Sigmoid colon (tissue), 6 donors: ENCODE measurements at regions not wholly inside any gene's neighbourhood (a gene's known extent, or its start where the extent isn't known, plus 50 kb on each side); places are given as distances from the start of the nearest gene placed in this dataset.

Source experiments
- DNase-seq: peaks from one replicate; pipeline ENCODE4 v3.0.0-alpha.2; 2019
- H3K27ac ChIP-seq, 4 donors: fragments of 200-600 bp; sonication (generic); one replicate each; pipeline ENCODE4 v1.5.1; 2016 to 2019; ENCODE audit warnings: mild to moderate bottlenecking in 1 of 4
- H3K27me3 ChIP-seq, 3 donors: fragments of 200-600 bp; sonication (generic); one replicate each; pipeline ENCODE4 v1.5.1; 2019; ENCODE audit warnings: mild to moderate bottlenecking in 1 of 3
- H3K36me3 ChIP-seq, 4 donors: fragments of 200-600 bp; sonication (generic); one replicate each; pipeline ENCODE4 v1.5.1; 2016 to 2019
- H3K4me1 ChIP-seq, 4 donors: fragments of 200-600 bp; sonication (generic); one replicate each; pipeline ENCODE4 v1.5.1; 2017 to 2019
- H3K4me3 ChIP-seq, 4 donors: fragments of 200-600 bp; sonication (generic); one replicate each; pipeline ENCODE4 v1.5.1; 2017 to 2019; ENCODE audit warnings: mild to moderate bottlenecking in 2 of 4, moderate library complexity in 1 of 4
- H3K9me3 ChIP-seq, 4 donors: fragments of 200-600 bp in 3 of 4; sonication (generic) in 3 of 4; one replicate each; pipeline versions ENCODE4 v1.5.1 to v1.6.1; 2013 to 2019
- EP300 ChIP-seq, 4 donors: sonication (generic); formaldehyde crosslinking; IDR thresholded peaks; one replicate each; pipeline ENCODE4 v1.6.1; 2017; ENCODE audit warnings: antibody characterized with exemption in 4 of 4
- POLR2A ChIP-seq, 2 donors: fragments of 450-650 bp; IDR thresholded peaks; one replicate each; pipeline ENCODE4 v1.6.1; 2016; ENCODE audit warnings: antibody characterized with exemption in 2 of 2, mild to moderate bottlenecking in 2 of 2, moderate library complexity in 2 of 2
- POLR2AphosphoS5 ChIP-seq, 4 donors: sonication (generic); formaldehyde crosslinking; IDR thresholded peaks; one replicate each; pipeline ENCODE4 v1.6.1; 2017; ENCODE audit warnings: antibody characterized with exemption in 4 of 4
- WGBS, 2 donors: extraction: QIAGEN DNeasy Blood & Tissue Kit; methylation state at CpG; one replicate each; pipeline ENCODE4 v1.1.7; 2013; 5-methylcytosine and 5-hydroxymethylcytosine counted together
- intact Hi-C: fragments of 100-400 bp; cut with DNase I; formaldehyde crosslinking; loops from one replicate; pipeline ENCODE4 v1.15.1; 2023
- TF ChIP-seq, protein P1 (sequence below), 4 experiments: fragments of 450-650 bp in 3 of 4; fragments of 200-600 bp in 1 of 4; IDR thresholded peaks; one replicate each; pipeline ENCODE4 v1.5.1; 2016 to 2019; ENCODE audit warnings: antibody characterized with exemption in 4 of 4, mild to moderate bottlenecking in 3 of 4, moderate library complexity in 2 of 4
- donor health status: healthy with polysubstance abuse.
- donor health status: healthy.

DNA sequence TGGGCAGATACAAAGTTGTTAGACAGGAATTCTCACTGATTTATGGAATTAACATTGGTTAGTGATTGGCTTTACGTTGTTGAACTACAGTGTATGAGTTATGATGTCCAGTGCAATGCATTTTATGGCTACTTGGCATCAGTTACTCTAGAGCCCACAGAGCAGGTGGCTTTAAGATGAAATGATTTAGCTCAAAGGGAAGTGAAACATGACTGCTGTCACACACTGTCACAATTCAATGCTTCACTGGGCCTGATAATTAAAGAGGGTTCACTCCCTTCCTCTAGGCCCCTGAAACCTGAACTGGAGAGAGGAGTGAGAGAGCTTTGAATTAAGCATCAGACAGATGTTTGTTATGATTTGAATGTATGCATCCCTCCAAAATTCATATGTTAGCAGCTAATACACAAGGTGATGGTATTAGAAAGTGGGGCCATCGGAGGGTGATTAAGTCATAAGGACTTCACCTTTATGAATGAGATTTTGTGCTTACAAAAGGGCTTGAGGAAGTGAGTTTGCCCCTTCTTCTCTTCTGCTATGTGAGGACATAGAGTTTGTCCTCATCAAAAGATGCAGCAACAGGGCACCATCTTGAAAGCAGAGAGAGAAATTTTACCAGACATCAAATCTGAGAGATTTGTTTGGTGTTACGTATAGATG lies 175.8 kb upstream of the GRIN2B start:
- WGBS, 2 donors: 67 to 72% methylated on average over 3 of the region's 3 CpGs
- Histone ChIP-seq H3K27me3 (no peaks in the 10 kb centered on the region), H3K4me1 (no peaks in the 10 kb centered on the region), H3K9me3 (no peaks in the 10 kb centered on the region), H3K27ac (no peak overlapping the region), H3K36me3 (no peaks in the 10 kb centered on the region), H3K4me3 (no peak overlapping the region)
- TF ChIP-seq POLR2AphosphoS5 (IDR thresholded peaks at IDR 0.05) (no peak), POLR2A (IDR thresholded peaks at IDR 0.05) (no peak), EP300 (IDR thresholded peaks at IDR 0.05) (no peak)
- TF ChIP-seq, protein P1, sequence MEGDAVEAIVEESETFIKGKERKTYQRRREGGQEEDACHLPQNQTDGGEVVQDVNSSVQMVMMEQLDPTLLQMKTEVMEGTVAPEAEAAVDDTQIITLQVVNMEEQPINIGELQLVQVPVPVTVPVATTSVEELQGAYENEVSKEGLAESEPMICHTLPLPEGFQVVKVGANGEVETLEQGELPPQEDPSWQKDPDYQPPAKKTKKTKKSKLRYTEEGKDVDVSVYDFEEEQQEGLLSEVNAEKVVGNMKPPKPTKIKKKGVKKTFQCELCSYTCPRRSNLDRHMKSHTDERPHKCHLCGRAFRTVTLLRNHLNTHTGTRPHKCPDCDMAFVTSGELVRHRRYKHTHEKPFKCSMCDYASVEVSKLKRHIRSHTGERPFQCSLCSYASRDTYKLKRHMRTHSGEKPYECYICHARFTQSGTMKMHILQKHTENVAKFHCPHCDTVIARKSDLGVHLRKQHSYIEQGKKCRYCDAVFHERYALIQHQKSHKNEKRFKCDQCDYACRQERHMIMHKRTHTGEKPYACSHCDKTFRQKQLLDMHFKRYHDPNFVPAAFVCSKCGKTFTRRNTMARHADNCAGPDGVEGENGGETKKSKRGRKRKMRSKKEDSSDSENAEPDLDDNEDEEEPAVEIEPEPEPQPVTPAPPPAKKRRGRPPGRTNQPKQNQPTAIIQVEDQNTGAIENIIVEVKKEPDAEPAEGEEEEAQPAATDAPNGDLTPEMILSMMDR (IDR thresholded peaks at IDR 0.05): no peak
- intact Hi-C loops: no loop called here
- DNase-seq: no peak

DNA sequence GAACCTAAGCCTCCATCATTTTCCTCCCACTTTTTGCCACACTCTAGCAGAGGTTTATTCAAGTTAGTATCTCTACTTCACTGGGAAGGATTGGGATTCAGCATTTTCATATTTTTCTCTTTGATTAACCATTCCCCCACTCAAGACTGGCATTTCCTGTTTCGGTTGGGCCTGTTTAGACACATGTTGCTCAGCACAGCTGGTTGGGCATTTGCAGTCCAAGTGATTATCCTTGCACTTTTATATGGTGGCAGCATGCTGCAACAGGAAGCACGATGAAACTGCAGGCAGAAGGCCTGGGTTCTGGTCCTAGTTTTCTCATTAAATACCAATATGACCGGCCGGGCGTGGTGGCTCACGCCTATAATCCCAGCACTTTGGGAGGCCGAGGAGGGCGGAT lies 182.9 kb upstream of the GRIN2B start:
- Histone ChIP-seq H3K27me3 (no peaks in the 10 kb centered on the region), H3K27ac (no peak overlapping the region), H3K4me3 (no peak overlapping the region), H3K9me3 (no peaks in the 10 kb centered on the region), H3K4me1 (no peaks in the 10 kb centered on the region), H3K36me3 (no peaks in the 10 kb centered on the region)
- 90 to 94% methylated on average over 8 of the region's 8 CpGs for WGBS, 2 donors
- TF ChIP-seq POLR2AphosphoS5 (IDR thresholded peaks at IDR 0.05) (no peak), POLR2A (IDR thresholded peaks at IDR 0.05) (no peak), EP300 (IDR thresholded peaks at IDR 0.05) (no peak)
- TF ChIP-seq, protein P1 (IDR thresholded peaks at IDR 0.05): no peak
- intact Hi-C loops: no loop called here
- no peak for DNase-seq

DNA sequence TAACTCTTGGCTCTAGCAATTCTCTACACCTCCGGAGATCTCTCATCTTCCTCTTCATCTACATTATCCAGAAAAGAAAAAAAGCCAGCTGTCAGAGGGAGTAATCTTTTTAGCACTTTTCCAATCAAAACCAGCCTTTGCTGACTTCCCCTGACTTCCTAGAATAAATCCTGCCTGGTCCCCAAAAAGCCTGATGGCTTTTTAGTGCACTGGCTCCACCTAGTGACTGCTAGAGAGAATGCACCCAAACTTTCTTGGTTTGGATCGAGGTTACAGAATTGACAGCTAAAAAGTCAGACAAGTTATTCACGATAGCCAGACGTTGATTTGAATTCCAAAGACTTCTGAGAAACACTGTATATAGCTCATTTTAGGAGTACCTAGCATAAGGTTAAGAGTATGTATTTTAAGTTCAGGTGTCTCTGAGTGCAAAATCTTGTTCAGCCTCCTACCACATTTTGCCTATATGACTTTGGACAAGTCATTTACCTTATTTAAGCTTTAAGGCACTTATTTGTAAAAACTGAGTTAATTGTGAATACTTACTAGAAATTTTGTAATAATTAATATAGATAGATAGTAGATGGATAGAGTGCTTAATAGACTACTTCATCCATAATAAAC lies 185.7 kb upstream of the GRIN2B start:
- no peak overlapping the region for H3K4me3 ChIP-seq
- DNase-seq: no peak
- no peaks in the 10 kb centered on the region for H3K9me3 ChIP-seq
- no peaks in the 10 kb centered on the region for H3K4me1 ChIP-seq
- WGBS, 2 donors: 3 to 6% methylated on average over 4 of the region's 4 CpGs
- H3K36me3 ChIP-seq: no peaks in the 10 kb centered on the region
- intact Hi-C loops: loop anchor here (1.0 to 5.0 kb wide), 3 partner anchors 303 to 888 kb away; no protein-coding TSS in a partner anchor
- TF ChIP-seq, protein P1 (IDR thresholded peaks at IDR 0.05): peak; percentile 65 to 93 (median 82)
- TF ChIP-seq POLR2AphosphoS5 (IDR thresholded peaks at IDR 0.05) (no peak), EP300 (IDR thresholded peaks at IDR 0.05) (no peak), POLR2A (IDR thresholded peaks at IDR 0.05) (no peak)
- H3K27me3 ChIP-seq: no peaks in the 10 kb centered on the region
- H3K27ac ChIP-seq: no peak overlapping the region

DNA sequence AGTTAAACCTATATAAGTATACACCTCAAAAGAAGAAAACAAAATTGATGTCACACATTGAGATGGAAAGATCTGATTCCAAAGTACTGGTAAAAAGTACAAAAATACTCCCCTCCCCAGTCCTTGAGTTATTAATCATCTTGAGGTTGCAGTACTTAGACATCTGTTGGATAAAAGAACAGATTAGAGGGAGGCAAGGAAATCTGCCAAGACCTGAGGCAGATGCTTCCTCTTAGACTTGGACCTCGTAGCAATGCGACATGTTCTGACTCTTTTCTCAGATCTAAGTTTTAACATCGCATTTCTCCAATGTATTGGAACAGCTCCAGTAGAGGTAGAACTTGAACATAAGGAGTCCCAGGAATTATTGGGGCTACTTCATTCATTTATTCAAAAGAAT lies 187.9 kb upstream of the GRIN2B start:
- no peak for DNase-seq
- Histone ChIP-seq H3K9me3 (no peaks in the 10 kb centered on the region), H3K4me3 (no peak overlapping the region), H3K27me3 (no peaks in the 10 kb centered on the region), H3K27ac (no peak overlapping the region), H3K4me1 (no peaks in the 10 kb centered on the region), H3K36me3 (no peaks in the 10 kb centered on the region)
- TF ChIP-seq POLR2A (IDR thresholded peaks at IDR 0.05) (no peak), POLR2AphosphoS5 (IDR thresholded peaks at IDR 0.05) (no peak), EP300 (IDR thresholded peaks at IDR 0.05) (no peak)
- TF ChIP-seq, protein P1 (IDR thresholded peaks at IDR 0.05): no peak
- 49 to 82% methylated on average over 3 of the region's 3 CpGs for WGBS, 2 donors
- intact Hi-C loops: loop anchor here (5.0 kb wide), 1 partner anchor 427 kb away; no protein-coding TSS in a partner anchor
